Left renal pelvis (tissue), 4 donors: ENCODE measurements at regions not wholly inside any gene's neighbourhood (a gene's known extent, or its start where the extent isn't known, plus 50 kb on each side); places are given as distances from the start of the nearest gene placed in this dataset.

Experiments used
- DNase-seq, 4 donors: peaks; one replicate each; pipeline ENCODE4 v3.0.0-alpha.2; 2013; ENCODE audit warnings: low read depth in 4 of 4, low spot score in 3 of 4

DNA sequence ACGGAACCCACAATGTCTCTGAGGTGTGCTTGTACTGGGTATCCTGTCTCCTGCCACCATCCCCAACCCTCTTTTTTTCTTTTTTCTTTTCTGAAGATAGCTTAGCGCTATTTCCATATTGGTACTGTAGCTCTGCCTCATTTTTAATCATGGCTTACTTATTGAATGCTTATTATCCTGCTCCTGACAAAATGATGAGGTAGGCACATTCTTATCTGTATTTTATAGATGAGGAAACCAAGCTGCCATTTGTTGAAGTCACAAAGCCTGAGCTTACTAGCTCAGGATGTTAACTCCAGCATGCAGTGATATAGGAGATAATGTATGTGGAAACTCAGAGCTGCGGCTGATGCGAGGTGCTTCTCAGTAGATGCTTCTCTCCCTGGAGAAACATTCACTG, 61.4 kb upstream of the GPR6 start:
- DNase-seq, result no peak

DNA sequence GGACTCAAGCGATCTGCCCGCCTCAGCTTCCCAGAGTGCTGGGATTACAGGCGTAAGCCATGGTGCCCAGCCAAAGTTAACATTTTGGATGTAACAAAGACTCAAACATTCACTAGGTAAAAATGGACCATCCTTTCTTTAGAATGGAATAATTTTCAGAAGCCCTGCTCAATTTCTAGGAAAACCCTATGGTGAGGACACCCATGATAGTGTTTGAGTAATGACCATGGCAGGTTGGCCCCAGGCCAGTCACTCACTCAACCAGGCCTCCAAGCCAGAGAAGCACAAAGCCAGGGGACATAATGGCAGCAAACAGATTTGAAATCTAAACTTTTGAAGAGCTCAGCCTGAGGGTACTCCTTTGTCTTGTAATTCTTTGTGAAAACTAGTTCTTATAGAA, 59.9 kb upstream of the GPR6 start:
- DNase-seq, result no peak

DNA sequence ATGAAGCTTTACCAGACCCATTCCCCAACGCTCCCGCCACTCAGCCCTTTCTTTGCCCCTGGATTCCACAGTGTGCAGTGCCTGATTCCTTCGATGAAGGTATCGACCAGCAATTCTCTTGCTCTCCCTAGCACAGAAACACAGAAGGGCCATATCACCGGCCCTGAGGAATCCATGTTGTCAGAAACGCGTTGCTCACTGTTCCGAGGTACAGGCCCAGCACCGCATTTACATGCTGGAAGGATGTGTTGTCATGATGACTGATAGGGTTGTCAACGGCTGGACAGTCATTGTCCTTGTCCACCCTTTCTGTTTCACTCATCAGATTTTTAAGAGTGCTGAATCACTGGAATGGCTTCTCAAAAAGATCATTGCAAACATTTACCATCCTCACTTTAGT, 57.2 kb upstream of the GPR6 start:
- DNase-seq, result no peak

DNA sequence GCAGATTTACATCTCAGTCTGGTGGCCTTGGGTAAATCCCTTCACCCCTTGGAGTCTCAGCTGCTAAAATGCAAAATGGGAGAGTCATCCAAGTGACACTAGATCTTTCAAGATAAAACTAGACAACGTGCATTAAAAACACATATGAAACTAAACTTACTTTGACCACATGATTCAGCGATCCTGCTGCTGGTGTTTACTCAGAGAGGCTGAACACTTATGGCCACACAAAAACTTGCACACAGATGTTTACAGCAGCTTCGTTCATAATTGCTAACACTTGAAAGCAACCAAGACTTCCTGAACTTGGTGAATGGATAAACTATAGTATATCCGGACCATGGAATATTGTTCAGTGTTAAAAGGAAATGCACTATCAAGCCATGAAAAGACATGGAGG, 55.3 kb upstream of the GPR6 start:
- DNase-seq, result no peak

DNA sequence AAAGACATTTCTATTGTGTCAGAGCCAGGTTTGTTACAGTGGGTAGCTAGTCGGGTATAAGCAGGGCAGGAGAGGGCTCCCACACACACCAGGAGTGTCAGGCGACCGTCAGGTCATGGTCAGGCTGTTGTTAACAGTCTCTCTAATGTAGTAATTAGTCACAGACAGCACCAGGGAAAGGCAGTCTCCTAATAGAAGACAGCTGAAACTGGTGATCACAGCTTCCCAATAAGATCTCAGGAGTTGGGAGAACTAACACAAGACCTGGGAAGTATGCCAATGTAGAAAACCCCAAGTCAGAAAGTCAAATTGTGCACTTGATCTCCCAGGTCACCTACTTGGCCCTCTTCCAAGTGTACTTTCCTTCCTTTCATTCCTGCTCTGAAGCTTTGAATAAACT, 53.0 kb upstream of the GPR6 start:
- no peak for DNase-seq

DNA sequence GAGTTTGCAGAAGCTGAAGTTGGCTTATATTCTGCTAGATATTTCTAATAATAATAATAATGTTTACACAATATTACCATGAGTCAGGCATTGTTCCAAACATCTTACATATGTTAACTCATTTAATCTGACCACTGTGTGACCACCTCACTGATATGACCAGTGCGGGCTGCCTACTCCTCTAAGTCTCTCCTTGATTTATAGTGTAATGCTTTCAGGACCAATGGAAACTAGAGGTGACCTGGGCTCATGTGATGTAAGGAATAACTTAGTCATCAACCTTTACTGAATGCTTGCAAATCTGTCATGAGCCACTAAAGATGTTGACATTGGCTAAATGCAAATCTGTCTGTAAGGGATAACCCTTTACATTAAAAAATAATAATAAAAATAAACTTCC, 51.1 kb upstream of the GPR6 start:
- DNase-seq, result no peak
